GM23248 (cell line): ENCODE measurements at regions not wholly inside any gene's neighbourhood (a gene's known extent, or its start where the extent isn't known, plus 50 kb on each side); places are given as distances from the start of the nearest gene placed in this dataset.

Experiments used
- EZH2 ChIP-seq: fragments of 200-600 bp; sonication (generic); IDR thresholded peaks from 2 replicates; pipeline ENCODE4 v1.6.1; 2018; ENCODE audit warnings: antibody characterized with exemption, mild to moderate bottlenecking; ENCODE audit not compliant: insufficient read depth, poor library complexity, severe bottlenecking
- EZH2phosphoT487 ChIP-seq: fragments of 200-600 bp; sonication (generic); IDR thresholded peaks from 2 replicates; pipeline ENCODE4 v1.6.1; 2018; ENCODE audit warnings: antibody characterized with exemption, moderate library complexity, mild to moderate bottlenecking, low read depth; ENCODE audit not compliant: insufficient read depth

GRCh38 chr1:192098001-192098400 lies 60.3 kb upstream of the RGS18 start:
- no peak for TF ChIP-seq EZH2phosphoT487
- no peak for TF ChIP-seq EZH2
